GM23338 (cell line): ENCODE measurements at regions not wholly inside any gene's neighbourhood (a gene's known extent, or its start where the extent isn't known, plus 50 kb on each side); places are given as distances from the start of the nearest gene placed in this dataset.

ENCODE experiments used
- ATAC-seq: fragments of 200-7000 bp; cut with Tn5 transposase; 3 replicates; pipeline ENCODE4 v1.9.1; 2020
- DNase-seq: peaks from one replicate; pipeline ENCODE4 v3.0.0-alpha.2; 2015; ENCODE audit warnings: low spot score
- H2AFZ ChIP-seq: fragments of 200-600 bp; sonication (generic); 2 replicates; pipeline ENCODE4 v1.8.0; 2016; ENCODE audit warnings: antibody characterized with exemption, mild to moderate bottlenecking, moderate library complexity
- H3F3A ChIP-seq: fragments of 200-600 bp; sonication (generic); replicated peaks from 2 replicates; pipeline ENCODE4 v1.8.0; 2017; ENCODE audit warnings: antibody characterized with exemption, mixed run types, low read depth
- H3K27ac ChIP-seq: fragments of 200-600 bp; sonication (generic); 2 replicates; pipeline ENCODE4 v1.6.1; 2016; ENCODE audit warnings: low read depth
- H3K27me3 ChIP-seq: fragments of 200-600 bp; sonication (generic); 2 replicates; pipeline ENCODE4 v1.8.0; 2016; ENCODE audit warnings: mild to moderate bottlenecking, mixed run types, moderate library complexity; ENCODE audit not compliant: insufficient read depth
- H3K36me3 ChIP-seq: fragments of 200-600 bp; sonication (generic); 2 replicates; pipeline ENCODE4 v1.8.0; 2016; ENCODE audit warnings: mild to moderate bottlenecking; ENCODE audit not compliant: insufficient read depth
- H3K4me1 ChIP-seq: fragments of 200-600 bp; sonication (generic); 2 replicates; pipeline ENCODE4 v1.8.0; 2016; ENCODE audit warnings: mild to moderate bottlenecking, moderate library complexity; ENCODE audit not compliant: insufficient read depth
- H3K4me2 ChIP-seq: fragments of 200-600 bp; sonication (generic); 2 replicates; pipeline ENCODE4 v1.7.1; 2017; ENCODE audit warnings: mixed run types
- H3K4me3 ChIP-seq: fragments of 200-600 bp; sonication (generic); 2 replicates; pipeline ENCODE4 v1.6.1; 2016; ENCODE audit warnings: mixed run types
- H3K79me2 ChIP-seq: fragments of 200-600 bp; sonication (generic); replicated peaks from 2 replicates; pipeline ENCODE4 v1.8.0; 2017; ENCODE audit warnings: mild to moderate bottlenecking; ENCODE audit not compliant: insufficient read depth
- H3K9me2 ChIP-seq: fragments of 200-600 bp; sonication (generic); 2 replicates; pipeline ENCODE4 v1.8.0; 2017; ENCODE audit not compliant: insufficient read depth
- H4K20me1 ChIP-seq: fragments of 200-600 bp; sonication (generic); replicated peaks from 2 replicates; pipeline ENCODE4 v1.8.0; 2017; ENCODE audit warnings: mild to moderate bottlenecking; ENCODE audit not compliant: insufficient read depth
- H3K27ac Mint-ChIP-seq: 2 replicates; pipeline ENCODE4 v1.8.0; 2020; ENCODE audit warnings: inconsistent platforms, mild to moderate bottlenecking, moderate library complexity, mixed read lengths
- H3K27me3 Mint-ChIP-seq: 3 replicates; pipeline ENCODE4 v1.8.0; 2022; ENCODE audit warnings: low read depth, mild to moderate bottlenecking, moderate library complexity, mixed read lengths, inconsistent platforms; ENCODE audit not compliant: insufficient read depth, poor library complexity
- H3K36me3 Mint-ChIP-seq: 3 replicates; pipeline ENCODE4 v1.8.0; 2021; ENCODE audit warnings: low read depth, mild to moderate bottlenecking, inconsistent platforms, moderate library complexity, mixed read lengths
- H3K4me1 Mint-ChIP-seq: 3 replicates; pipeline ENCODE4 v1.8.0; 2020; ENCODE audit warnings: mild to moderate bottlenecking, inconsistent platforms, mixed read lengths
- H3K4me3 Mint-ChIP-seq: 3 replicates; pipeline ENCODE4 v1.8.0; 2021; ENCODE audit warnings: moderate library complexity, mild to moderate bottlenecking, inconsistent platforms, mixed read lengths
- H3K9me3 Mint-ChIP-seq: 3 replicates; pipeline ENCODE4 v1.8.0; 2020; ENCODE audit warnings: moderate library complexity, mild to moderate bottlenecking, inconsistent platforms, mixed read lengths
- CREB1 ChIP-seq: fragments of 250-450 bp; sonication (Bioruptor Pico); IDR thresholded peaks from 2 replicates; pipeline ENCODE4 v1.5.0; 2020; ENCODE audit warnings: low read depth, mild to moderate bottlenecking, moderate library complexity
- CTCF ChIP-seq, 2 experiments: fragments of 200-600 bp in 1 of 2; sonication (generic) in 1 of 2; conservative IDR thresholded peaks; 2 replicates each; pipeline versions ENCODE4 v1.5.1 to v1.6.1; 2016 to 2017; ENCODE audit warnings: antibody characterized with exemption in 2 of 2, low read depth in 2 of 2, mild to moderate bottlenecking in 2 of 2, moderate library complexity in 1 of 2
- EZH2 ChIP-seq: fragments of 200-600 bp; sonication (generic); IDR thresholded peaks from one replicate; pipeline ENCODE4 v1.8.0; 2017; ENCODE audit warnings: antibody characterized with exemption, mild to moderate bottlenecking, low read depth; ENCODE audit not compliant: unreplicated experiment
- EZH2phosphoT487 ChIP-seq: fragments of 200-600 bp; sonication (generic); IDR thresholded peaks from one replicate; pipeline ENCODE4 v1.8.1; 2018; ENCODE audit warnings: antibody characterized with exemption; ENCODE audit not compliant: unreplicated experiment
- JUNB ChIP-seq: IDR thresholded peaks from one replicate; pipeline ENCODE4 v1.6.1; 2016; ENCODE audit warnings: antibody characterized with exemption; ENCODE audit not compliant: unreplicated experiment
- POLR2AphosphoS5 ChIP-seq: IDR thresholded peaks from 2 replicates; pipeline ENCODE4 v1.6.1; 2016; ENCODE audit warnings: antibody characterized with exemption, low read depth
- REST ChIP-seq: IDR thresholded peaks from one replicate; pipeline ENCODE4 v1.6.1; 2018; ENCODE audit warnings: antibody characterized with exemption; ENCODE audit not compliant: unreplicated experiment
- STAT1 ChIP-seq: IDR thresholded peaks from one replicate; pipeline ENCODE4 v1.6.1; 2016; ENCODE audit warnings: antibody characterized with exemption; ENCODE audit not compliant: unreplicated experiment
- ZNF114 ChIP-seq: fragments of 250-450 bp; sonication (Bioruptor Pico); IDR thresholded peaks from 2 replicates; pipeline ENCODE4 v1.5.0; 2020; ENCODE audit warnings: mild to moderate bottlenecking, moderate library complexity
- ZNF331 ChIP-seq: fragments of 250-450 bp; sonication (Bioruptor Pico); IDR thresholded peaks from 2 replicates; pipeline ENCODE4 v1.5.0; 2020; ENCODE audit warnings: low read depth, mild to moderate bottlenecking, moderate library complexity
- ZNF462 ChIP-seq: fragments of 250-450 bp; sonication (Bioruptor Pico); IDR thresholded peaks from 2 replicates; pipeline ENCODE4 v1.5.0; 2020; ENCODE audit warnings: mild to moderate bottlenecking, moderate library complexity

- DNase-seq: no peak
Measured at GRCh38 chr6:71035871-71036270, 79.0 kb upstream of the B3GAT2 start.

More at GRCh38 chr6:71035871-71036270, 79.0 kb upstream of the B3GAT2 start:
- Histone ChIP-seq H2AFZ (no peak overlapping the region), H3K27ac (no peak overlapping the region), H3K4me2 (no peak overlapping the region), H3K27me3 (no peaks in the 10 kb centered on the region), H3K4me3 (no peak overlapping the region), H3K79me2 (no peaks in the 10 kb centered on the region), H3F3A (no peaks in the 10 kb centered on the region), H3K9me2 (peaks cover 8% of the 10 kb centered on the region; the same call in 1 of the 2 replicates), H3K36me3 (no peaks in the 10 kb centered on the region), H3K4me1 (no peaks in the 10 kb centered on the region), H4K20me1 (no peaks in the 10 kb centered on the region)
- Mint-ChIP-seq H3K27ac (no peak overlapping the region), H3K4me1 (no peaks in the 10 kb centered on the region), H3K36me3 (no peaks in the 10 kb centered on the region), H3K4me3 (no peak overlapping the region), H3K27me3 (peaks cover 2% of the 10 kb centered on the region), H3K9me3 (peaks cover 4% of the 10 kb centered on the region; the same call in 1 of the 3 replicates)
- TF ChIP-seq JUNB (no peak), EZH2phosphoT487 (no peak), CREB1 (no peak), POLR2AphosphoS5 (no peak), CTCF (conservative IDR thresholded peaks at IDR 0.05; ENCODE audit: low read depth in 2 of 2) (no peak), REST (no peak), ZNF462 (no peak), ZNF114 (CRISPR knock-in tag) (no peak), EZH2 (no peak), STAT1 (no peak), ZNF331 (CRISPR knock-in tag) (no peak)
- ATAC-seq: no peak
